K562 (cell line): ENCODE measurements at regions not wholly inside any gene's neighbourhood (a gene's known extent, or its start where the extent isn't known, plus 50 kb on each side); places are given as distances from the start of the nearest gene placed in this dataset.

Source experiments
- ATAC-seq: fragments of 200-7000 bp; cut with Tn5 transposase; 3 replicates; pipeline ENCODE4 v1.9.1; 2020; ENCODE audit warnings: moderate library complexity
- BruUV-seq: library from RNA; stranded (reverse); fragments of 400-500 nt; replicated peaks from 2 replicates; lab custom pipeline; 2021; lab: Mats Ljungman, UMichigan
- CTCF ChIA-PET: fragments of 300-600 bp; formaldehyde crosslinking; extraction: SDS; loops from one replicate; lab custom pipeline; 2021; ENCODE audit warnings: low intra/inter-chr PET ratio; lab: Yijun Ruan, JAX
- POLR2A ChIA-PET: fragments of 300-600, 350-650 bp; sonication (Branson Sonifier 250); formaldehyde crosslinking; extraction: SDS; loops from one replicate; lab custom pipeline; 2021; ENCODE audit warnings: antibody characterized with exemption, inconsistent platforms; lab: Yijun Ruan, JAX
- DNase-seq, 4 experiments: peaks; one replicate each; pipeline versions ENCODE4 v3.0.0 to v3.0.0-alpha.2; 2011 to 2018; ENCODE audit warnings: low spot score in 3 of 4, mixed read lengths in 3 of 4; ENCODE audit errors: extremely low read depth in 1 of 4
- FAIRE-seq: peaks from 2 replicates; lab custom pipeline; 2011; peaks lifted over from hg19 to GRCh38; lab: Jason Lieb, UNC
- H2AFZ ChIP-seq: 2 replicates; pipeline ENCODE4 v1.6.0; 2011; ENCODE audit warnings: low read depth, low read length, control low read depth, inconsistent platforms
- H3K27ac ChIP-seq: fragments of 200-600 bp; 3 replicates; pipeline ENCODE4 v1.8.0; 2011; ENCODE audit warnings: low read depth, mild to moderate bottlenecking, control low read depth, inconsistent platforms, low read length, moderate library complexity, mixed read lengths; ENCODE audit errors: extremely low read depth
- H3K27me3 ChIP-seq, 2 experiments: fragments of 300-600 bp in 1 of 2; 2 replicates in 1 of 2; 3 replicates in 1 of 2; pipeline versions ENCODE4 v1.6.0 to v1.8.0; 2011; ENCODE audit warnings: inconsistent platforms in 2 of 2, low read length in 2 of 2, mild to moderate bottlenecking in 1 of 2, mixed read lengths in 1 of 2, moderate library complexity in 1 of 2; ENCODE audit not compliant: control insufficient read depth in 2 of 2, insufficient read depth in 2 of 2
- H3K36me3 ChIP-seq: fragments of 300-600 bp; 3 replicates; pipeline ENCODE4 v1.8.0; 2011; ENCODE audit warnings: mild to moderate bottlenecking, low read length, inconsistent platforms; ENCODE audit not compliant: control insufficient read depth, insufficient read depth
- H3K4me1 ChIP-seq, 2 experiments: fragments of 200-600 bp in 1 of 2; replicated peaks in 1 of 2; 2 replicates in 1 of 2; 3 replicates in 1 of 2; pipeline versions ENCODE4 v1.5.1 to v1.8.0; 2011; ENCODE audit warnings: inconsistent platforms in 2 of 2, low read length in 2 of 2, mild to moderate bottlenecking in 1 of 2, mixed read lengths in 1 of 2, moderate library complexity in 1 of 2; ENCODE audit not compliant: control insufficient read depth in 2 of 2, insufficient read depth in 2 of 2
- H3K4me2 ChIP-seq: 2 replicates; pipeline ENCODE4 v1.6.1; 2011; ENCODE audit warnings: low read length, control low read depth, inconsistent platforms, mixed read lengths; ENCODE audit not compliant: insufficient read depth
- H3K4me3 ChIP-seq: fragments of 200-600 bp; sonication (generic), shearing (Covaris generic); 2 replicates; pipeline ENCODE4 v1.5.1; 2016; ENCODE audit warnings: control low read depth, inconsistent platforms
- H3K79me2 ChIP-seq: fragments of 200-600 bp; 3 replicates; pipeline ENCODE4 v1.8.0; 2011; ENCODE audit warnings: low read length, inconsistent platforms; ENCODE audit not compliant: control insufficient read depth, insufficient read depth
- H3K9ac ChIP-seq, 2 experiments: 2 replicates each; pipeline versions ENCODE4 v1.6.0 to v1.6.1; 2011; ENCODE audit warnings: low read depth in 2 of 2, low read length in 2 of 2, control low read depth in 1 of 2, inconsistent platforms in 1 of 2, mild to moderate bottlenecking in 1 of 2, mixed read lengths in 1 of 2; ENCODE audit not compliant: insufficient read depth in 1 of 2
- H3K9me1 ChIP-seq: one replicate; pipeline ENCODE4 v1.6.0; 2011; ENCODE audit warnings: inconsistent platforms, mild to moderate bottlenecking, low read length, moderate library complexity; ENCODE audit not compliant: control insufficient read depth, insufficient read depth
- H3K9me3 ChIP-seq: replicated peaks from 2 replicates; pipeline ENCODE4 v1.5.1; 2011; ENCODE audit warnings: low read depth, low read length, inconsistent platforms; ENCODE audit not compliant: control insufficient read depth, insufficient read depth
- H4K20me1 ChIP-seq: replicated peaks from 2 replicates; pipeline ENCODE4 v1.6.1; 2011; ENCODE audit warnings: low read length, inconsistent platforms, mixed read lengths; ENCODE audit not compliant: control insufficient read depth, insufficient read depth
- ATF6 ChIP-seq: sonication (generic); formaldehyde crosslinking; IDR thresholded peaks from 2 replicates; pipeline ENCODE4 v1.4.0; 2020; ENCODE audit warnings: mild to moderate bottlenecking, missing genetic modification reagents
- BRD4 ChIP-seq: fragments of 200-600 bp; sonication (generic); IDR thresholded peaks from 2 replicates; pipeline ENCODE4 v1.6.1; 2017; ENCODE audit warnings: inconsistent platforms
- BRF2 ChIP-seq: IDR thresholded peaks from 3 replicates; pipeline ENCODE4 v1.6.1; 2011; ENCODE audit warnings: borderline replicate concordance, mild to moderate bottlenecking; ENCODE audit not compliant: insufficient read length, insufficient read depth
- CTBP1 ChIP-seq: fragments of 450-650 bp; IDR thresholded peaks from 2 replicates; pipeline ENCODE4 v1.6.1; 2016; ENCODE audit warnings: borderline replicate concordance
- HNRNPL ChIP-seq: fragments of 200-400 bp; formaldehyde crosslinking; IDR thresholded peaks from 2 replicates; pipeline ENCODE4 v1.6.1; 2017; ENCODE audit warnings: low read depth, mild to moderate bottlenecking, low read length
- PRPF4 ChIP-seq: fragments of 200-400 bp; formaldehyde crosslinking; IDR thresholded peaks from one replicate; pipeline ENCODE4 v1.6.1; 2017; ENCODE audit warnings: low read length, low read depth, mild to moderate bottlenecking; ENCODE audit not compliant: insufficient read depth, poor library complexity, severe bottlenecking
- RBM25 ChIP-seq: fragments of 200-400 bp; formaldehyde crosslinking; IDR thresholded peaks from 2 replicates; pipeline ENCODE4 v1.6.1; 2018; ENCODE audit warnings: low read length, low read depth, moderate library complexity; ENCODE audit not compliant: severe bottlenecking
- SAFB2 ChIP-seq: fragments of 200-400 bp; formaldehyde crosslinking; IDR thresholded peaks from 2 replicates; pipeline ENCODE4 v1.6.1; 2018; ENCODE audit warnings: borderline replicate concordance, low read length, low read depth, moderate library complexity; ENCODE audit not compliant: severe bottlenecking
- SMARCA4 ChIP-seq: fragments of 450-650 bp; IDR thresholded peaks from 2 replicates; pipeline ENCODE4 v1.6.1; 2016
- SRSF9 ChIP-seq: fragments of 200-400 bp; formaldehyde crosslinking; IDR thresholded peaks from 2 replicates; pipeline ENCODE4 v1.6.1; 2017; ENCODE audit warnings: low read depth, low read length, borderline replicate concordance
- ZKSCAN1 ChIP-seq: fragments of 150-350 bp; IDR thresholded peaks from 2 replicates; pipeline ENCODE4 v1.6.1; 2016; ENCODE audit warnings: low read depth, low read length
- ZNF174 ChIP-seq: fragments of 250-450 bp; sonication (Bioruptor Pico); IDR thresholded peaks from 2 replicates; pipeline ENCODE4 v1.4.0; 2020; ENCODE audit warnings: mild to moderate bottlenecking
- ZNF695 ChIP-seq: fragments of 450-650 bp; formaldehyde crosslinking; IDR thresholded peaks from 2 replicates; pipeline ENCODE4 v1.4.0; 2020; ENCODE audit warnings: mild to moderate bottlenecking, moderate library complexity
- WGBS: fragments of 100-300 bp; shearing (Covaris generic); methylation state at CpG from one replicate; pipeline ENCODE4 v1.1.6; 2016; ENCODE audit warnings: low coverage, mixed read lengths; ENCODE audit not compliant: insufficient coverage; ENCODE audit errors: missing lambda C conversion rate; 5-methylcytosine and 5-hydroxymethylcytosine counted together
- in situ Hi-C: fragments of 300-500 bp; cut with MboI; formaldehyde crosslinking; loops from 4 replicates; pipeline ENCODE4 v1.15.0; 2018; ENCODE audit warnings: inconsistent platforms, mixed read lengths
- intact Hi-C: fragments of 100-400 bp; cut with micrococcal nuclease; formaldehyde crosslinking; loops from 2 replicates; pipeline ENCODE4 v1.14.2; 2022

- H3K4me3 ChIP-seq: no peak overlapping the region
- in situ Hi-C loops: no loop called here
- POLR2A ChIA-PET: no interaction called here
- peaks cover 0 to 29% of the 10 kb centered on the region in 2 experiments; a peak in 2 of 5 replicates for H3K4me1 ChIP-seq
- 43% methylated on average over 2 of the region's 2 CpGs for WGBS
- no peaks in the 10 kb centered on the region for H3K9me3 ChIP-seq
- no peak for FAIRE-seq
- no peak overlapping the region for H3K9ac ChIP-seq
- H3K36me3 ChIP-seq: no peaks in the 10 kb centered on the region
- BruUV-seq: no TSS peak
- TF ChIP-seq ZNF174 (CRISPR knock-in tag) (no peak), SRSF9 (no peak), HNRNPL (no peak), RBM25 (no peak), ZKSCAN1 (no peak), BRD4 (no peak), PRPF4 (no peak), ZNF695 (CRISPR knock-in tag) (no peak), CTBP1 (no peak), ATF6 (no peak), SAFB2 (no peak), BRF2 (no peak), SMARCA4 (no peak)
- TF ChIP-seq, all 486 proteins: peak for 0
- no peak for DNase-seq
- Histone ChIP-seq H4K20me1 (no peaks in the 10 kb centered on the region; the same call in 1 of the 2 replicates), H3K4me2 (no peak overlapping the region), H3K27me3 (no peaks in the 10 kb centered on the region; a peak in 1 of 5 replicates), H3K79me2 (no peaks in the 10 kb centered on the region), H3K9me1 (no peaks in the 10 kb centered on the region), H3K27ac (no peak overlapping the region), H2AFZ (no peak overlapping the region)
- ATAC-seq: no peak
- intact Hi-C loops: loop anchor here (10.0 kb wide), 1 partner anchor 185 kb away; the partner anchor contains the start of gene THBS1
- CTCF ChIA-PET: no interaction called here
Observed at GRCh38 chr15:39399600-39399999, 181.3 kb upstream of the THBS1 start.
